HG03342 (cell line): ENCODE measurements at regions not wholly inside any gene's neighbourhood (a gene's known extent, or its start where the extent isn't known, plus 50 kb on each side); places are given as distances from the start of the nearest gene placed in this dataset.
"Not testable (repeated sequence)": the region's sequence is repeated elsewhere in the genome, so short reads cannot be mapped to it uniquely, and the experiment has no call there.

Experiments used
- ATAC-seq: cut with Tn5 transposase; IDR thresholded peaks from one replicate; pipeline ENCODE4 v1.9.1; 2021; ENCODE audit warnings: mild to moderate bottlenecking, moderate library complexity; ENCODE audit not compliant: unreplicated experiment

DNA sequence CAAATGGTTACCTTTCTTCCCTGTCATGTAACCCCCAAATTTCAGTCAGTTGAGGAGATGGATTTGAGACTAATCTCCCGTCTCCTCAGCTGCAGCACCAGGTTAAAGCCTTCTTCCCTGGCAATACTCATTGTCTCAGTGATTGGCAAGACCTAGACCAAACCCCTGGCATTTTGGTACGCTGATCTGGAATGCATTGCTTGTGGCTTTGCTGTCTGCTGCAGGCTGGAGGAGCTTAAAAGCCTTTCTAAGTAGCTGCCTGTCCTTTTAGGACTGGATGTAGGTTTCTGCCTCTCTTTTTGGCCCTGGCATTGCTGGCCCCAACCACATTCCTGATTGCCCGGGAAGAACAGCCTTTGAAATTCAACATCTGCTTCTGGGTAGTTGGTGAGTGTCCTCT, 729.6 kb upstream of the GJE1 start:
- ATAC-seq, result no peak

DNA sequence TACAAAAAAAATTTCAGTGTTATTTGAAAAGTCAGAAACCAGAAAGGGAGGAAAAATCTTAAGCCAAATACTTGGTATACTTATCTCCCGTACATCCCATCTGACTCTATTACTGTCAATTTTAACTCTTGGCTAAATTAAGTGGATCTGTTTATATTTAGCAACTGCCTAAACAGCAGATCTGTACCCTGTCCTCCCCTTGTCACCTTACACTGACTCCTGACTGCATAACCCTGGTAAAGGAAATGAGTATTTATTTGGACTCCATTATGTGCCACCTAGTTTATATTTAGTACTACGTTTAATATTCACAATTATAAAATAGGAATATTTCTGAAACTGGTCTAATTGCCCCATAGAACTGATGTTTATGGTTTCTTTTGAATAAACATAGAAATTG, 730.2 kb upstream of the GJE1 start:
- no peak for ATAC-seq

DNA sequence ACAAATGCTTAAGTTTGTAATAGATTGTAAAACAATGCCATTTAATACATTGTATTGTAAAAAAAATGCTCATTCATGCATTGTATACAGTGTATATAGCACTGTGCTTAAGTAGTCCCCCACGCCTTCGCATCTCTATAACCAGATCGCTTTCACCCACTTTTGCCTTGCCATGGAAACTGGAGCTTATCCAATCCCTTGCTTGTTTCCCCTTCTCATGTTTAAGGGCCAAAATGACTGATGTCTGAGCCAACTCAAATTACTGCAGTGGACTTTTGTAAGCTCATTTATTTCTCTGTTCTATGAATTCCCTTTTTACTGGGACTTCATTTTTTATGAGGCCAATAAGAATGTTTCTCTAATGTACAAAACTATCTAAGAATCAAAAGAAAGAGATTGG, 730.9 kb upstream of the GJE1 start:
- ATAC-seq, result no peak

DNA sequence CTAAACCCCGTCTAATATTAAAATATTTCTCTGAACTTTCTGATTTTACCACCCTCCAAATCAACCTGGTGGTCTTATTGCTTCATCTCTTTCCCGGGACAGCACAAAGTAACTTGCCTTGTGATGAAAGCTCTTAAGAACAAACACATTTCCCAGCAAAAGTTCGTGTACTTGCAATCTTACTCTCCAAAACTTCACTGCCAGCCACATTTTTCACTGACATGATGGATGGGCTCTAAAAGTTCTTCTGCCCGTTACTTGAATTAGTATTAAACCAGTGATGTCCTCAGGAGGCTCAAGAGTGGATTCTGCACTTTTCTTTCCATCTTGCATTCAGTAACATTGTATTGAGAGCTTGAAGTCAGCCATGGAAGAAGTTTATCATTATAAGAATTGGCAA, 731.6 kb upstream of the GJE1 start:
- no peak for ATAC-seq

DNA sequence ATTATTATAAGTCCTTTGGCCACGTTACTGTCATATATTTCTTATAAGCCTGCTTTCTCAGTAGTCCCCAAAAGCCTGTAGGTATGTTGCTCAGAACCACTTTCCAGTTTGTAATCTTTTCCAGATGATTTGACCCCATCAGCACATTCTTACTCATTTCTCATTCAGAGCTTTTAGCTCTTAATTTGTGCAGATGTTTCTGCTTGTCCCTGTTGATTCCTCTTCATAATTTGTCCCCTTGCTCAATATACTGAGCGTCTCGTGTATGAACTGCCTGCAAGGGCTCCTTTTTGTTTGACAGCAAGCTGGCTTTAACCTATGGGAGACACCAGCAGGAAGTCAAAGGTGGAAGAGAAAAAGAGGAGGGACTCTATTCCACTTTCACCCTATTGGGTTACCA, 733.8 kb upstream of the GJE1 start:
- no peak for ATAC-seq

DNA sequence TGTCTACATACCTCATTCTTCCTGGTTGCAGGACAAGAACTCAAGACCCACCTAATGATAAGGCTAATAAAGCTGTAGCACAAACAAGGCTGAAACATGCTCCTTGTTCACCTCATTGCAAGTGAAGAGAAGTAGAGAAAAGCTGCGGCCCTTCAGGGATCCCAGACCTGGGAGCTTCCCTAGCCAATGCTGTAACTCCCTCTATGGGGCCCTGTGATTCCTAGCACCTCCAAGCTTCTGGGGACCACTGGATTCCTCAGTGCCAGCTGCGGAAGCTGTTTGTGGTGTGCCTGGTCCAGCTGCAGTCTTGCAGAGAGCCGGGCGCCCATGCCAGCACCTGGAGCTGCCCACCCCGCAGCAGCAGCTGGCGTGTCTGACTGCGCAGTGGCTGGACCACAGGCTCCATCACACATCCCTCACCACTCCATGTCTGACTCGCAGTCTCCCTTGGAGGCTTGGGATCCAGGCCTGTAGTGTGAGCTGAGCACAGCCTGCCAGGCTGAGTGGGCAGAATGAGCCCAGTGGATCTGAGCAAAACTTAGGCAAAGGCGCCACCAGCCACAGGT, 737.2 kb upstream of the GJE1 start:
- ATAC-seq, result no peak

DNA sequence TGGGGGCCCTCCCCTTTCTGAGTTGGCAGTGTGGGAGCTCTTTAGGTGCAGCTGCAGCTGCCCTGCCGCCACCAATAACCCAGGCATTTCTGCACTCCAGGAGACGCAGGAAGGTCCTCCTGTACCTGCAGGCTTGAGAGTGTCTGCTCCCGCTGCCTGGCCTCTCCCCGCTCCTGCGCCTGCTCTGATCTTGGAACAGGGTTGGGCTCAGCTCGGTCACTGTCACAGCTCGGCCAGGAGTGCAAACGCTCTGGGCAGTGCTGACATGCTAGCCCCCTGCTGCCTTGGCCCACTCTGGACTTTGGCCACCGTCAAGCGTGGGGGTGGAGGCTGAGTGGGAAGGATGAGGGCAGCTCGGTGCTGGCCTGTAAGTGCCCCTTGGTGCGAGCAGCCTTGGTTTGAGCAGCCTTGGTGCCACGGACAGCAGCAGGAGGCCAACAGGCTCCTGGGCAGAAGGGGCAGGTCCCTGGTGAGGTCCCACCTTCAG, 738.1 kb upstream of the GJE1 start:
- no peak for ATAC-seq

DNA sequence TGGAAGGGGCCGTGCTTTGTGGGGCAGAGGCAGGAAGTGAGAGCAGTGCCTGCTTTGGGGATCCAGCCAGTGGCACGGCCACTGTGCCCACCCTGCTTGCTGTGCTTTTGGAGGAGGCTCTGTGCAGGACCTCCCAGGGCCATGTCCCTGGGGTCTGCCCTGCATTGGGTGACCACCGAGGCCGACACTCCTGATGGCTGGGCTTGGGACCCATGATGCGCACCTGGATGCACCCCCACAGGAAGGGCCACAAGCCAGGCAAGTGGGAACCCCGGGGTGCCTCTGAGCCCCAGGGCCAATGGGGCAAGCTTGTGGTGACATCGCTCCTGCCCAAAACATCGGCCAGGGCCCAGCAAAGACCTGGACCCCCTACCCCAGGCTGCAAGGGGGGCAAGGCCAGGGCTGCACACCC, 738.6 kb upstream of the GJE1 start:
- ATAC-seq, result no peak

DNA sequence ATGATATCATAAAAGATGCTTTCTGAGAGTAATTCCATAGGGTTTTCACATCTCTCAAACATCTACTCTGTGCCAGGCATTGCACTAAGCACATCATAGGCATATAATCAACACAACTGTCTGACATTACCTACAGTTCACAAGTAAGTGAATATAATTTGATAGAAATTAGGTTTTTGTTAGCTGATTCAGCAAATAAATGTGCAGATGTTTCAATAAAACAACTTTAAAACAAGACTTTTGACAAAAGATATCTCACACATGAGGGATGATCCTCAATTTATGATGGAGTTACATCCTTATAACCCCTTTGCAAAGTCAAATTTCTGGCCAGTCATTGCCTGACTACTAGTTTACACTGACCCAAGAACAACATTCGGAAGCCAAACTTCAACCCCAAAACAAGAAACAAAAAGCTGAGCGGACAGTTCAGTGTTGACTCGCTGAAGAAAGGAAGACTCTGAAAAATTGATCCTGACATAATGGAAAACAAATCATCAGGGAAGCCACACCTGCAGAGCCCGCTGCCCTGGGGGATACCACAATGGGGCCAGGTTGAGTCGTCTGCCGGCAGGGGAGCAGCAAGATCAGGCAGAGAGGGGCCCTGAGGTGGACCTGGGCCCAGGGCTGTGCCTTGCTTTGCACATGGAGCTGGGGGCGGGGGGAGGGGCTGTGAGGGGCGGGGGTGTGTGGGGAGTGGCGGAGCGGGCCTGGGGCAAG, 739.2 kb upstream of the GJE1 start:
- no peak for ATAC-seq

DNA sequence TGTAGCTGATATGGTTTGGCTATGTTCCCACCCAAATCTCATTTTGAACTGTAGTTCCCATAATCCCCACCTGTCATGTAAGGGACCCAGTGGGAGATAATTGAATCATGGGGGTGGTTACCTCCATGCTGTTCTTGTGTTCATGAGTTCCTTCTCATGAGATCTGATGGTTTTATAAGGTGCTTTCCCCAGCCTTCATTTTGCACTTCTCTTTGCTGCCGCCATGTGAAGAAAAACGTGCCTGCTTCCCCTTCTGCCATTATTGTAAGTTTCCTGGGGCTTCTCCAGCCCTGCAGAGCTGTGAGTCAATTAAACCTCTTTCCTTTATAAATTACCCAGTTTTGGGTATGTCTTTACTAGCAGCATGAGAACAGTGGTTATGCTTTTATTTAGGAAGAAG, 741.6 kb upstream of the GJE1 start:
- ATAC-seq, result not testable (repeated sequence)

DNA sequence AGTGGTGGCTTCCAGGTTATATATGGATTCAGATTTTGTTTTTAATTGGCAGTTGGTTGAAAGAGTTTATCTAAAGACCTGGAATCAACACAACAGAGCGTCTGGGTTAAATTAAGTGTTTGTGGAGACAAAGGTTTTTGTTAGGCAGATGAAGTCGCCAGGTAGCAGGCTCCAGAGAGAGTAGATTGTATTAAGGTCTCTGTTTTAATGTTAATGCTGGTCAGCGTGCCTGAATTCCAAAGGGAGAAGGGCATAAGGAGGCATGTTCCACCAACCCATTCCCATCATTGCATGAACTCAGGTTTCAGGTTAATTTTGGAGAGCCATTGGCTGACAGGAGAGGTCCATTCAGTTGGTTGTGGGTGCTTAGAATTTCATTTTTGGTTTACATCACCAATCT, 744.1 kb upstream of the GJE1 start:
- no peak for ATAC-seq

DNA sequence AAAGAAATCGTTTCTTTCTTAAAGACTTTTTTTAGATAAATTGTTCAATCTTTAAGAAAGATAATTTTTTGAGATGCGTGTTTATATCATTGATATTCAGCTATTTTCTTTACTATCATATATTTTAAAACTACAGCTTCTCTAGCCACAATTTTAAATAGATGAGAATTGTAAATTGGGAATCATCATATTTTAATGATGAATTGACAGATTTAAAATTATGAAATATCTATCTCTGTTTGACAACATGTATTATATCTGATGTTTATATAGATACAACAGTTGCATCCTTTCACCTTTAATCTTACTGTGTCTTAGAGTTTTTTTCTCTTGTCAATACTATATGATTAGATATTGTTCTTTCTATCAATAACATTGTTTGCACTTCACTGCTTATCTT, 762.3 kb upstream of the GJE1 start:
- ATAC-seq, result no peak

DNA sequence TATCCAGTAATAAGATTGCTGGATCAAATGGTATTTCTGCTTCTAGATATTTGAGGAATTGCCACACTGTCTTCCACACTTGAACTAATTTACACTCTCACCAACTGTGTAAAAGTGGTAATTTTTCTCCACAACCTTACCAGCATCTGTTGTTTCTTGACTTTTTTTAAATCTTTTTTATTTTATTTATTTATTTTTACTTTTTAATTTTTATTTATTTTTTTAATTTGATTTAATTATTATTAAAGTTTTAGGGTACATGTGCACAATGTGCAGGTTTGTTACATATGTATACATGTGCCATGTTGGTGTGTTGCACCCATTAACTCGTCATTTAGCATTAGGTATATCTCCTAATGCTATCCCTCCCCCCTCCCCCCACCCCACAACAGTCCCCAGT, 765.9 kb upstream of the GJE1 start:
- not testable (repeated sequence) for ATAC-seq

DNA sequence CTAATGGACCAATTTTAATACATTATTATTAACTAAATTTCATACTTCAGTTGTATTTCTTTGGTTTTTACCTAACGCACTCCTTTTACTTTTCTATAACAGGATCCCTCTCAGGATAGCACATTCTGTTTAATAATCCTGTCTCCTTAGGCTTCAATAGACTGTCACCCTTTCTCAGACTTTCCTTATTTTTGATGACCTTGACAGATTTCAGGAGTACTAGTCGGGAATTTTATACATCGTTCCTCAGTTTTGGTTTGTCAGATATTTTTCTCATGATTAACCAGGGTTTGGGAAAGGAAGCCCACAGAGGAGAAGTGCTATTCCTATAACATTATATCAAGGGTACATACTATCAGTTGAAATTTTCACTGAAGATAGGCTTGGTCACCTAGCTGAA, 768.0 kb upstream of the GJE1 start:
- ATAC-seq, result peak; percentile 6

DNA sequence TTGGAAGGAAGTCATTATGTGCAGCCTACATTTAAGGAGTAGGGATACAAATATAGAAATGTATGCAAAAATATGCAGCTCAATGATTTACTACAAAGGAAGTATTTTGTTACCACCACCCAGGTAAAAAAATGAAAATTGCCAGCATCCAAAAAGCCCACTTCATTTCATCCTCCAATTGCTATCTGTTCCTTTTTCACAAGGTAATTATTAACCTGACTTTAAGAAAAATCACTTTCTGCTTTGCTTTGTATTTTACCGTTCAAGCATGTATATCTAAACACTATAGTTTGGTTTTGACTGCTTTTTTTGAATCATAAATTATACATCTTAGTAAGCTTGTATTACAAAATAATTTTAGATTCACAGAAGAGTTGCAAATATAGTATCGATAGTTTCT, 768.5 kb upstream of the GJE1 start:
- ATAC-seq, result peak; percentile 51

DNA sequence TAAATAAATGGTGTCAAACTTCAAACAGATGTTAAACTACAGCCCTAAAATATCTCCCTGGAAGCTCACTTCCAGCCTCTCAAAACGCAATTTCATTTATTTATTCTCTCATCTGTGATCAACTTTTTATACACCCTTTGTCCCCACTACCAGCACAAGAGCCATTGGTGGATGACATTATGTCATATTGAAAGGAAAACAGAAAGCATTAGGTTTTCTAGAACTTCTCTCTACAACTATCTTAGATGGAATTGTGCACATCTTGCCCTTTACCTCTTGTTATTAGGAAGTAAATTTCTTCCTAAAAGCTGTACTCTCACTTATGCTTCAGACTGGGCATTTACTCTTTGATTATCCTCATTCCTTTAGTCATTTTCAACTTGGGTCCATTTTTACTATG, 771.2 kb upstream of the GJE1 start:
- ATAC-seq, result no peak

DNA sequence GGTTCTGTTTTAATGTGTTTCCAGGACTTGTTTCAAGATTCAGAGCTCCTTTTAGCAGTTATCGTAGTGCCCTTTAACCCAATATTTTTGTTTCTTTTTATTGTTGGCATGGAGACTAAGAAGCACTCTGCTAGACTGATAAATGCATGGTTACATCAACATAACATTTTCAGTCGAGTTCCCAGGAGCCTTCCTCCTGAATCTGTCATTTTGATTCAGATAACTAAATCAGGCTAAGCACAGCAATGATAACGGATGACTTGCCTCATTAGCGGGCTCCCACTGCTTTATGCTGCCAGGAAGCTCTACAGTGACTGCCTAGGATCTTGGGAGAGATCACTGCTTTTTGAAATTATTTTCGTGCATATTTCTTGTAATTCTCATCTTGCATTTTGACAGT, 772.8 kb upstream of the GJE1 start:
- no peak for ATAC-seq

DNA sequence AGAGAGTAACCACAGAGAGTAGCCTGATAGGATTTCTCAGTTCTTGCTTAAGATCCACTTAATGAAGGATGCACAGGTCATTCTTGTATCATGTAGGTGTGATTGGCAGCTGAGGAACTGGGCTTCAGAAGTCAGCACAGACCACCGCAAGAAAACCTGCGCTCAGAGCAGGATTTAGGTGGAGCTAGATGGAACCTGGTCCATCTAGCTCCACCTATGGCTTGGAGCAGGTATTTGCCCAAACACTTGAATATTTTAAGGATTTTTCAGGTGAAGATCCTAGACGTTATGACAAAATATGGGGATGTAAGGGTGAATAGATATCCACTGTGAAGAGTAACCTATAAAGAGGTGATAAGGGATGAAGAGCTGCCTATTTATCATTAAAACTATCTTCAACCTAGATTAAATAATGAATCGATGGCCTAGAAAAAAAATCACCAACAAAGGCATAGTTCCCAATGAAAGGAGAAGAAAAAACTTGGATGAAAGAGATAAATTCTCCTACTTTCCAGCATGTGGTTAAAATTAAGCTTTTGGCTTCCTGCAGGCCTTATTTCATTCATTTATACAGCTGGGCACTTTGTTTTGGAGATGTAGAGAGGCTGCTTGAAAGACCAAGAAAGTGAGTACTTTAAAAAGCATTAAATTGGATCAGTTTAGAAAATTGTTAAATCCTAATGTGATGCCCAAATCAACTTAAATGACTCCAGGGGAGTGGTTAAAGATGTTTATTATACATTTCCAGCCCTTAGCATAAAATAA, 778.4 kb upstream of the GJE1 start:
- no peak for ATAC-seq

DNA sequence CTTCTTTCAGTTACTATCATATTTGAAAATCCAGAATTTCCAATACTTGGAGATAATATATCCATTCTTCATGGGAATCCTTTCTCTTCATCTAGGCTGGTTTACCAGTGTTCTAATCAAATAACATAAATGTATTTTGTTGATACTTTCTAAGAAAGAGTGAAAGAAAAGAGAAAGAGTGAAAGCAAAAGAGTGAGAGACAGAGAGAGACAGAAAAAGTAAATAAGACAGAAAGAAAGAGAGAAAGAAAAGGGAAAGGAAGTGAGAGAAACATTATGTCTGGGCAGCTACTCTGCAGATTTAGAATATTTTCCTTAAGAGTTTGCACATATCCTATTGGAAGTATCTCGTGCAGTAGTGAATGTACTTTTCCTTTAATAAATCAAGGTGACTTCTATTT, 781.0 kb upstream of the GJE1 start:
- no peak for ATAC-seq

DNA sequence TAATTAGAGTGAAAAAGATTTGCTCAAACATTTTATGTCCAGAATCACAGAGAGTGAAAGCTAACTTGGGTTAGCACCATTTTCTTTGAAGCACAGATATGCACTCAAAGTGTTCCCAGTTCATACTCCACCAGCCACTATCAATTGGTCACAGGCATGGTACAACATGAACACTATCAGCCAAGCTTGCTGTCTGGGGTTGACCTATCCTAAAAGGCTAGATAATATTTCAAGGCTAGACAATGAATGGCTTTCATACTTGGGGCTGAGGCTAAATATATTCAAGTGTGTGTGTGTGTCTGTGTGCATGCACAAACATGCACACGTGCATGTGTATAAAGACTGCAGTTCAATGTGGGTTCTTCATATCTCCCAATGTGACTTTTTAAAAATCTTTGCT, 783.0 kb upstream of the GJE1 start:
- no peak for ATAC-seq

DNA sequence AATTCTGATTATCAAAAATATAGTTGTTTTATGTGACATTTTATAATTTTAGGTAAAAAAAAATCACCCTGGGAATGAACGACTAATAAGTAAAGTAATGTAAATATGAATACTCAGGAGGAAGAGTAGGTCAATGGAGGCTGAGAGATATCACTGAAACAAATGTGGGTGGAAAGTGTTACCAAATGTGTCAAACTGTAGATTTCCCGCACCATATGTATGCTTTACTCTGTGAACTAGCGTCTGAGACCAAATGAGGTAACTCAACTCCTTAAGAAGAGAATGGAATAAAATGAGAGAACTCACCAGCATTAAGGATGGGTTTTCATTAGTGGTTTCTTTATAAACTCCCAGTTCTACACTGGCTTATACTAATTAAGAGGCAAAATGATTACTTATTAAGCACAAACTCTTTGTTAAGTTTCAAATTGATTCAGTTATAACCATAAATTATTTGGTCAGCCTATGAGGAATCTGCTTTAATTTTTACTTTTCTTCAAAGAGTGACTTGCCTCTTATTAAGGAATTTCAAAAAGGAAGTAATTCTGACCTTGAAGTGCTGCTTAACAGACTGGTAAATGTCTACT, 784.7 kb upstream of the GJE1 start:
- ATAC-seq, result no peak

DNA sequence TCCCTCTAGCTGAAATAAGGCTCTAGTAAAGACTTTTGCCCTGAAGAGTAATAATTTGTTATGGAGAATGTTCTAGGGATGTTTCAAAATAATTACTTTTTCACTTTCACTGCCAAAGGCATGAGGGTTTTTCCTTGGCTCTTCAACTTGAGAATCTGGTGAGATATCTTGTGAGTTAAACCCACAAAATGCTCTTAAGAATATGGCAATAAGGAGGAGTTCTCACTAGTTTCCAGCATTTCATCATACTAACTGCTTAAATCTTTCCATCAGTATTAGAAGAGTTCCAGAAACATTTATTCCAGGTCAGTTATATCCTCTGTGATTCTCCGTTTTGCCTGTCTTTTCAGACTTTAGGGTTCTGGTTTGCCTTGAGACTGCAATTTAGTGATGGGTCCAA, 785.6 kb upstream of the GJE1 start:
- ATAC-seq, result no peak
